Lung (tissue), 11 donors: ENCODE measurements at regions not wholly inside any gene's neighbourhood (a gene's known extent, or its start where the extent isn't known, plus 50 kb on each side); places are given as distances from the start of the nearest gene placed in this dataset.

Experiments
- ATAC-seq: fragments of 200-7000 bp; cut with Tn5 transposase; one replicate; pipeline ENCODE4 v1.9.1; 2020; ENCODE audit warnings: moderate number of reproducible peaks; ENCODE audit not compliant: insufficient read depth, low FRiP score
- DNase-seq, 3 donors: peaks; one replicate each; pipeline ENCODE4 v3.0.0-alpha.2; 2013 to 2017
- H3K27ac ChIP-seq, 2 donors: one replicate each; pipeline ENCODE4 v1.5.1; 2013; ENCODE audit warnings: mild to moderate bottlenecking in 2 of 2, moderate library complexity in 2 of 2, control low read depth in 1 of 2, inconsistent platforms in 1 of 2, low read depth in 1 of 2, low read length in 1 of 2
- H3K27me3 ChIP-seq, 3 donors: one replicate each; pipeline ENCODE4 v1.5.1; 2013; ENCODE audit warnings: low read length in 2 of 3; ENCODE audit not compliant: control insufficient read depth in 3 of 3, insufficient read depth in 3 of 3
- H3K36me3 ChIP-seq, 4 donors: one replicate each; pipeline ENCODE4 v1.5.1; 2013; ENCODE audit warnings: low read length in 4 of 4, mild to moderate bottlenecking in 1 of 4, moderate library complexity in 1 of 4; ENCODE audit not compliant: control insufficient read depth in 4 of 4, insufficient read depth in 4 of 4
- H3K4me1 ChIP-seq, 5 donors: one replicate each; pipeline ENCODE4 v1.5.1; 2013; ENCODE audit warnings: low read length in 5 of 5, mild to moderate bottlenecking in 2 of 5, moderate library complexity in 1 of 5; ENCODE audit not compliant: control insufficient read depth in 5 of 5, insufficient read depth in 5 of 5
- H3K4me3 ChIP-seq: one replicate; pipeline ENCODE4 v1.5.1; 2013; ENCODE audit warnings: mild to moderate bottlenecking, control low read depth, moderate library complexity
- H3K9ac ChIP-seq, 2 donors: one replicate each; pipeline ENCODE4 v1.5.1; 2013; ENCODE audit warnings: low read length in 2 of 2, control low read depth in 1 of 2; ENCODE audit not compliant: insufficient read depth in 1 of 2
- H3K9me3 ChIP-seq, 4 donors: one replicate each; pipeline ENCODE4 v1.5.1; 2013; ENCODE audit warnings: low read length in 3 of 4, mild to moderate bottlenecking in 1 of 4, moderate library complexity in 1 of 4; ENCODE audit not compliant: control insufficient read depth in 4 of 4, insufficient read depth in 3 of 4
- WGBS, 2 donors: extraction: QIAGEN DNeasy Blood & Tissue Kit; methylation state at CpG; one replicate each; pipeline ENCODE4 v1.1.7; 2013; 5-methylcytosine and 5-hydroxymethylcytosine counted together
- TF ChIP-seq, protein P1 (sequence below): IDR thresholded peaks from 2 replicates; pipeline ENCODE4 v1.5.1; 2012; ENCODE audit warnings: mild to moderate bottlenecking; ENCODE audit errors: control extremely low read depth, extremely low read depth
- donor health status: control.
- donor health status: control.
- donor health status: Bipolar disorder and iron deficiency.
- donor health status: healthy.
- donor health status: DM: yes; HTN: yes; CAD: no.

DNA sequence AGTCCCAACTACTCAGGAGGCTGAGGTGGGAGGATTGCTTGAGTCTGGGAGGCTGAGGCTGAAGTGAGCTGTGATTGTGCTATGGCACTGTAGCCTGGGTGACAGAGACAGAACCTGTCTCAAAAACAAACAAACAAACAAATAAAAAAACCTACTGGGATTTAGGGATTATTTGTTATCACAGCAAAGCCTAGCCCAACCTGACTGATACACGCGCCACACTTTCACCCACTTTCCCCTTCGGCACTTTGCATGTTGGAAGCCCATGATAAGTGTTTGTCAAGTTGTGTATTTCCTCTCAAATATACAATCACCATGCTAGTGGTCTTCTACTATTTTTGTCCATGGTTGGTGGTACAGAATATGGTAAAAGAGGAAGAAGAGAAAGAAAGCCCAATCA lies 50.5 kb upstream of the STC2 start:
- Histone ChIP-seq H3K27me3 (no peaks in the 10 kb centered on the region), H3K9me3 (peaks cover 0 to 5% (median 0%) of the 10 kb centered on the region in 4 donors), H3K9ac (no peak overlapping the region), H3K36me3 (no peaks in the 10 kb centered on the region), H3K27ac (no peak overlapping the region), H3K4me1 (peaks cover 0 to 1% (median 0%) of the 10 kb centered on the region in 5 donors), H3K4me3 (no peak overlapping the region)
- no peak for DNase-seq
- TF ChIP-seq, protein P1, sequence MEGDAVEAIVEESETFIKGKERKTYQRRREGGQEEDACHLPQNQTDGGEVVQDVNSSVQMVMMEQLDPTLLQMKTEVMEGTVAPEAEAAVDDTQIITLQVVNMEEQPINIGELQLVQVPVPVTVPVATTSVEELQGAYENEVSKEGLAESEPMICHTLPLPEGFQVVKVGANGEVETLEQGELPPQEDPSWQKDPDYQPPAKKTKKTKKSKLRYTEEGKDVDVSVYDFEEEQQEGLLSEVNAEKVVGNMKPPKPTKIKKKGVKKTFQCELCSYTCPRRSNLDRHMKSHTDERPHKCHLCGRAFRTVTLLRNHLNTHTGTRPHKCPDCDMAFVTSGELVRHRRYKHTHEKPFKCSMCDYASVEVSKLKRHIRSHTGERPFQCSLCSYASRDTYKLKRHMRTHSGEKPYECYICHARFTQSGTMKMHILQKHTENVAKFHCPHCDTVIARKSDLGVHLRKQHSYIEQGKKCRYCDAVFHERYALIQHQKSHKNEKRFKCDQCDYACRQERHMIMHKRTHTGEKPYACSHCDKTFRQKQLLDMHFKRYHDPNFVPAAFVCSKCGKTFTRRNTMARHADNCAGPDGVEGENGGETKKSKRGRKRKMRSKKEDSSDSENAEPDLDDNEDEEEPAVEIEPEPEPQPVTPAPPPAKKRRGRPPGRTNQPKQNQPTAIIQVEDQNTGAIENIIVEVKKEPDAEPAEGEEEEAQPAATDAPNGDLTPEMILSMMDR = no peak
- 94 to 97% methylated on average over 3 of the region's 3 CpGs for WGBS, 2 donors
- ATAC-seq = no peak
